Fibroblast of upper back skin (primary cell): ENCODE measurements at regions not wholly inside any gene's neighbourhood (a gene's known extent, or its start where the extent isn't known, plus 50 kb on each side); places are given as distances from the start of the nearest gene placed in this dataset.
"Not testable (repeated sequence)": the region's sequence is repeated elsewhere in the genome, so short reads cannot be mapped to it uniquely, and the experiment has no call there.

ENCODE experiments used
- DNase-seq: peaks from one replicate; pipeline ENCODE4 v3.0.0-alpha.2; 2013

DNA sequence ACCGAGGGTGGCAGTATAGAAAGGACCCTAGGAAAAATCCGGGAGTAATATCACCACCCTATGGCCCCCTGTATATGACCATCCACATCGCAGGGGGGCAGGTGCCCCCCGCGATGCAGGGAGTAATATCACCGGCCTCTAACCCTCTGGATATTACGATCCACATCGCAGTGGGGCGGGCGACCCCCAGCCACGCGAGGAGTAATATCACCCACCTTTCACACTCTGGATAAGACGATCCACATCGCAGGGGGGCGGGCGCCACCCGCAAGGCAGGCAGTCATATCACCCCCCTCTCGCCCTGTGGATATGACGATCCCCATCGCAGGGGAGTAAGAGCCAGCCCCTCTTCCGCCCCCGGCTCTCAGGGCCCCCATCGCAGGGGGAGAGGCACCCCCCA lies 76.7 kb upstream of the RUBCNL start:
- no peak for DNase-seq

DNA sequence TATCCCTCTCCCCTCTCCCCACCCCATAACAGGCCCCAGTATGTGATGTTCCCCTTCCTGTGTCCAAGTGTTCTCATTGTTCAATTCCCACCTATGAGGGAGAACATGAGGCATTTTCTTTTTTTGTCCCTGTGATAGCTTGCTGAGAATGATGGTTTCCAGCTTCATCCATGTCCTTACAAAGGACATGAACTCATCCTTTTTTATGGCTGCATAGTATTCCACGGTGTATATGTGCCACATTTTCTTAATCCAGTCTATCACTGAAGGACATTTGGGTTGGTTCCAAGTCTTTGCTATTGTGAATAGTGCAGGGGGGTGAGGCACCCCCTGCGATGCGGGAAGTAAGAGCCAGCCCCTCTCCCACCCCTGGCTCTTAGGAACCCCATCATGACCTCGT lies 73.2 kb upstream of the RUBCNL start:
- not testable (repeated sequence) for DNase-seq

DNA sequence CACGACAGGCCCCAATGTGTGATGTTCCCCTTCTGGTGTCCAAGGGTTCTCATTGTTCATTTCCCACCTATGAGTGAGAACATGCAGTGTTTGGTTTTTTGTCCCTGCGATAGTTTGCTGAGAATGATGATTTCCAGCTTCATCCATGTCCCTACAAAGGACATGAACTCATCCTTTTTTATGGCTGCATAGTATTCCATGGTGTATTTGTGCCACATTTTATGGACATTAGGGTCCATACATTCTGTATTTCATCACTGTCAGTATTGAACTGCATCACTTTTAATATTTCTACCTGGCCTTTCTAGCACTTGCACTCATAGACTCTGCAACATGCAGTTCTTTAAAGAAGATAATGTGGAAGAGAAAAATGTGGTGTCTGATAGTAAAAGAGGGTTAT lies 70.2 kb upstream of the RUBCNL start:
- DNase-seq: not testable (repeated sequence)

DNA sequence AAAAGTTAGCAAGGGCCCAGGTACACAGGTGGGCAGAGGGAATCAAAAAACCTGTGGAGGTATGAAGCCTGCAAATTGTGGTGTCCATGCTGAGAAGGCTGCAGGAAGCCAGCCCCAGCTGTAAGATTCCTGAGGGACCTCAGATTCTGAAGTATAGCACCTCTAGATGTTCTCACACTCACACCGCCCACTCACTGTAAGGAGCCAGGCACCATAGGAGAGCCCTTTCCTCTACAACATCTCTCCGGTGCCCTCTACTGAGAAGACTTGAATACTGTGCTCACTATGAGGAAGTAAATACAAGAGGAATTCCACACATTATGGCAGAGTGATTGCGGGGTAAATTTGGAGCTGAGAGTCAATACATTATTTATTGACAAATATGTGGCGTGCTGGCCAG lies 68.9 kb upstream of the RUBCNL start:
- peak; percentile 73 for DNase-seq

DNA sequence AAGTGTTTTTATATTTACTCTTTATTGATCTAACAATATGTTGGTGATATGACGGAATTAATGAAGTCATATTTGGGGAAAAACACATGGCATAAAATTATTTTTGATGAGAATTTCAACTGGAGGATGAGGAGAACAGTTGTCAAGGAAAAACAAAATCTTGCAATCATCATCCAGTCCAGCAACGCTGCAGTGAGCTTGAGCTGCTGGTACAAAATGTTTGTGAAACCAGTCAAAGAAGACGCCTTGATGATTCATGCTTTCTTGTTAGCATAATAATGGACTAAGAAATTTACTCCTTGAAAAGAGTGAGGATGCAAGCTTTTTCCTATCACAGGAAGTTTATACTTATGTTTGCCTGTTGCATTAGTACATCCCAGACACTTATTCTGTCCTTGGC lies 64.1 kb upstream of the RUBCNL start:
- not testable (repeated sequence) for DNase-seq

DNA sequence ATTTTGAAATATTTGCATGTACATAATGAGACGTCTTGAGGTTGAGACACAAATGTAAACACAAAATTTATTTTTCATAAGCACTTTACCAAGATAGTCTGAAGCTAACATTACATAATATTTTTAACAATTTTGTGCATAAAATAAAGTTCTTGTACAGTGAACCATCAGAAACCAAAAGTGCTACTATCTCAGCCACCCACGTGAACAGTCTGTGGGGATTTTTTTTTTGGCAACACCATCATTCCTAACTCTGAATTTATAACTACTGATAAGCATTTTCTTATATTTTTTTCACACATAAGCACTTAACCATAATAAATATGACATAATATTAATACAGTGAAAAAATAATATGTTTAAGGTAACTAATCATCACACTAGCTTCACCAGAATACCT lies 62.9 kb upstream of the RUBCNL start:
- DNase-seq: not testable (repeated sequence)

DNA sequence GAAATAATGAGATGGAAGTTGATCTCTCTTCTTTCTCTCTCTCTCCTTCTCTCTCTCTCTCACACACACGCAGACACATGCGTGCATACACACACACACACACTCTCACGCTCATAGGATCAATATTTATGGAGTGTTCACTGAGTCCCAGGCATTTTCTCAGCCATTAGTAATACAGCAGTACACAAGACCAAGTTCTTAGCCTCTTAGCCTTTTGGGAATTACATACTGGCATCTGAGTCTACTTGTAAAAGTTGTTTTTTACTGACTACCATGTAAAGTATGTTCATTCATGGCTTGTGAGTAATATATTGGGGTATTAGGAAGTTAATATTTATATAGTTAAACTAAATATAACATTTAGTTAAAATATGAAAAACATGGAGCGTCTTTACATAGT lies 61.1 kb upstream of the RUBCNL start:
- peak; percentile 52 for DNase-seq

DNA sequence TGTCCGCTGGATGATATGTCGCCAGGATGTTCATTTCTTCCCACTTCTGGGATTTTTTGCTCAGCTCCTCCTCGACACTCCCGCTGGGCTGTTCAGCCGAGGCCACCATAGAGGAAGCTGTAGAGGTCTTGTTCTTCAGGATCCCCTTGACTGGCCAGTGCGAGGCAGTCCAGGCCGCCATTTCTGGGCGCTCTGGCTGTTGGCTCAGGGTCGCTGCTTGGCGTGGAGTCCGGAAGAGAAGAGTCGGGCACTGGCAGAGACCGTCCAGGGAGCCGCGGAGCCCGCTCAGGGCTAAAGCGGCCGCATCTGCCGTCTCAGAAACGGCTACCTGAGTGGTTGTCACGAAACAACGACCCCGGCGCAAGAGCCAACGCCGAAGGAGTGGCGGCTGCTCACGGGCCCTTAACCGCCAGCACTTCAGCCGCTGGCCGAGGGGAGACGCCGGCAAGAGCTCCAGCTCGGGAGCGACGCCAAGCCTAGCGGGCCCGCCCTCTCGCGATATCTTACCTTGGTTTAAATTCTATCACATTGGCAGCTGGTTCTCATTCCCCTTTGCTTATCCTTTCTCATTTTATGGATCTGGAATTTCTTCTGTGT lies 50.9 kb upstream of the RUBCNL start:
- DNase-seq: peak; percentile 1
